Peyer's patch (tissue), 4 donors: ENCODE measurements at regions not wholly inside any gene's neighbourhood (a gene's known extent, or its start where the extent isn't known, plus 50 kb on each side); places are given as distances from the start of the nearest gene placed in this dataset.

Experiments
- POLR2A ChIP-seq, 2 donors: fragments of 450-650 bp; IDR thresholded peaks; one replicate each; pipeline ENCODE4 v1.5.1; 2017; ENCODE audit warnings: antibody characterized with exemption in 2 of 2, mild to moderate bottlenecking in 2 of 2, moderate library complexity in 2 of 2
- TF ChIP-seq, protein P1 (sequence below), 6 experiments: fragments of 450-650 bp in 4 of 6; fragments of 200-600 bp in 2 of 6; sonication (generic) in 1 of 6; IDR thresholded peaks; one replicate each; pipeline ENCODE4 v1.5.1; 2017 to 2019; ENCODE audit warnings: antibody characterized with exemption in 6 of 6, mild to moderate bottlenecking in 3 of 6, moderate library complexity in 1 of 6

DNA sequence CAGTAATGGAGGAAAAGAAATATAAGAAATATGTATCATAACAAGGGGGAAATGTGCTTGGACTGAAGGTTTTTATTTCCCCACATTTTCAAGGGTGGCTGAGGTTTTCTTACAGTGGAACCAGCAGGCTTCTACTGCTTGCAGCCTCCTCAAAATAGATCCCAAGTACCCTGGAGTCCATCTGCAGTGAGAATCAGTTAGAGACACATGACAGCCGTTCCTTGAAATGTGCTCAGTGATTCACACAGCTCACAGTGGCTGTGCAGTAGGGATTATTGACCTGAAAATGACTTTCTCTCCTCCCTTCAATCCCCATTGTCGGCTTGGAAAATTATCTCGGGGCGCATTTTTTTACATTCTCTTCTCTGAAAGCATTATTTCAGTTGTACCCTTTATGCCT, 832.0 kb downstream of the TLR4 start:
- TF ChIP-seq, protein P1, sequence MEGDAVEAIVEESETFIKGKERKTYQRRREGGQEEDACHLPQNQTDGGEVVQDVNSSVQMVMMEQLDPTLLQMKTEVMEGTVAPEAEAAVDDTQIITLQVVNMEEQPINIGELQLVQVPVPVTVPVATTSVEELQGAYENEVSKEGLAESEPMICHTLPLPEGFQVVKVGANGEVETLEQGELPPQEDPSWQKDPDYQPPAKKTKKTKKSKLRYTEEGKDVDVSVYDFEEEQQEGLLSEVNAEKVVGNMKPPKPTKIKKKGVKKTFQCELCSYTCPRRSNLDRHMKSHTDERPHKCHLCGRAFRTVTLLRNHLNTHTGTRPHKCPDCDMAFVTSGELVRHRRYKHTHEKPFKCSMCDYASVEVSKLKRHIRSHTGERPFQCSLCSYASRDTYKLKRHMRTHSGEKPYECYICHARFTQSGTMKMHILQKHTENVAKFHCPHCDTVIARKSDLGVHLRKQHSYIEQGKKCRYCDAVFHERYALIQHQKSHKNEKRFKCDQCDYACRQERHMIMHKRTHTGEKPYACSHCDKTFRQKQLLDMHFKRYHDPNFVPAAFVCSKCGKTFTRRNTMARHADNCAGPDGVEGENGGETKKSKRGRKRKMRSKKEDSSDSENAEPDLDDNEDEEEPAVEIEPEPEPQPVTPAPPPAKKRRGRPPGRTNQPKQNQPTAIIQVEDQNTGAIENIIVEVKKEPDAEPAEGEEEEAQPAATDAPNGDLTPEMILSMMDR (IDR thresholded peaks at IDR 0.05) = no peak
- no peak for TF ChIP-seq POLR2A (IDR thresholded peaks at IDR 0.05)
